OCI-LY3 (cell line): ENCODE measurements at regions not wholly inside any gene's neighbourhood (a gene's known extent, or its start where the extent isn't known, plus 50 kb on each side); places are given as distances from the start of the nearest gene placed in this dataset.

Experiments
- CTCF ChIP-seq: fragments of 200-600, 300-600 bp; sonication (generic); IDR thresholded peaks from 2 replicates; pipeline ENCODE4 v1.5.1; 2014; ENCODE audit warnings: antibody characterized with exemption, low read length, low read depth
- EZH2phosphoT487 ChIP-seq: fragments of 200-600 bp; shearing (Covaris generic); IDR thresholded peaks from 2 replicates; pipeline ENCODE4 v1.6.1; 2018; ENCODE audit warnings: antibody characterized with exemption, mixed run types, low read depth

- no peak for TF ChIP-seq CTCF
- no peak for TF ChIP-seq EZH2phosphoT487
Observed at GRCh38 chr2:118168615-118169014, 80.3 kb downstream of the INSIG2 start.
